ENCODE measurements at regions not wholly inside any gene's neighbourhood (a gene's known extent, or its start where the extent isn't known, plus 50 kb on each side); places are given as distances from the start of the nearest gene placed in this dataset.

DNA sequence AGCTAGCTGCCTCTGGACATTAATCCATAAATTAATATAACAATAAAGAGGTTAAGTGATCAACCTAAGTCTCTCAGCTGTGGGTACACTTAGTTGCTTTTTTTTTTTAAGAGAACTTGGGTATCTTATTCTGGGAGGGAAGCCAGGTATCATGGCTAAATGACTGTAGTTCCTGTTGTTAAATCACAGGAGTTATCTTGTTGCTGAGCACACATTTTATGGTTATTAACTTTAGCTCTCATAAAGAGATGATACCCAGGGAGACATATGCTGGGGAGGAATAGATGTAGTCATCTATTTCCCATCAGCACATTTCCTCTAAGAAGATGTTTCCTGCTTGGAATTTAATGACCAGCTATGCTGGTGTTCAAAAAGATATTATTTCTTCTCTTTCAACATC lies 227.8 kb downstream of the PTGER3 start:
- no peak overlapping the region for H3K14ac ChIP-seq (ENCODE audit: insufficient read depth, low read length)
- no peaks in the 10 kb centered on the region for H3K23me2 ChIP-seq (ENCODE audit: insufficient read length, low read depth, low read length, poor library complexity, severe bottlenecking)
- H2BK5ac ChIP-seq (ENCODE audit: insufficient read length, low read length) = no peak overlapping the region
- no peak overlapping the region for H2BK120ac ChIP-seq (ENCODE audit: low read depth, low read length, poor library complexity, severe bottlenecking)
- H3K27ac ChIP-seq (ENCODE audit: insufficient read length, low read depth, low read length) = no peak overlapping the region
- H3K18ac ChIP-seq (ENCODE audit: insufficient read length, low read depth, low read length) = no peak overlapping the region
- no peak overlapping the region for H4K5ac ChIP-seq (ENCODE audit: insufficient read length, low read depth, low read length)
- no peaks in the 10 kb centered on the region for H3K79me1 ChIP-seq (ENCODE audit: insufficient read depth, low read depth, low read length, poor library complexity, severe bottlenecking)
- Mint-ChIP-seq H3K4me1 (no peaks in the 10 kb centered on the region), H3K36me3 (ENCODE audit: insufficient read depth in 1 of 3, low read depth in 3 of 3) (no peaks in the 10 kb centered on the region; a peak in 1 of 7 replicates), H3K27me3 (ENCODE audit: low read depth) (no peaks in the 10 kb centered on the region), H3K9me3 (no peaks in the 10 kb centered on the region), H3K27ac (no peak overlapping the region), H3K4me3 (no peak overlapping the region)
- H2BK20ac ChIP-seq (ENCODE audit: low read depth, low read length, poor library complexity, severe bottlenecking) = no peak overlapping the region
- H3K56ac ChIP-seq (ENCODE audit: insufficient read length, low read depth, low read length) = no peak overlapping the region
- H4K91ac ChIP-seq (ENCODE audit: insufficient read length, low read depth, low read length) = no peak overlapping the region
- no peak for DNase-seq
- H4K8ac ChIP-seq (replicated peaks; ENCODE audit: insufficient read length, low read depth, low read length) = no peak overlapping the region
- no peak overlapping the region for H3K23ac ChIP-seq (ENCODE audit: insufficient read length, low read depth, low read length)
- no peak overlapping the region for H3K9ac ChIP-seq (ENCODE audit: extremely low read depth, insufficient read length, low read length)
- H2BK12ac ChIP-seq (ENCODE audit: insufficient read length, low read depth, low read length) = no peak overlapping the region
- no peaks in the 10 kb centered on the region for H3K4me1 ChIP-seq (ENCODE audit: insufficient read depth, low read length)
- H3K79me2 ChIP-seq (ENCODE audit: insufficient read depth, low read length) = no peaks in the 10 kb centered on the region
- no peak for TF ChIP-seq CTCF (conservative IDR thresholded peaks at IDR 0.05)
- no peak overlapping the region for H3K4ac ChIP-seq (ENCODE audit: low read depth, low read length)
- H2BK15ac ChIP-seq (ENCODE audit: low read depth, low read length) = no peak overlapping the region
- no peaks in the 10 kb centered on the region for H3K9me3 ChIP-seq (ENCODE audit: control insufficient read depth, low read depth, low read length)
- no peak overlapping the region for H2AFZ ChIP-seq (ENCODE audit: low read length)
- H3T11ph ChIP-seq (ENCODE audit: low read length) = no peak overlapping the region
- H2AK5ac ChIP-seq (ENCODE audit: insufficient read length, low read length) = no peak overlapping the region
- H4K20me1 ChIP-seq (ENCODE audit: control insufficient read depth, insufficient read depth, insufficient read length) = no peaks in the 10 kb centered on the region
- no peaks in the 10 kb centered on the region for H3K27me3 ChIP-seq (ENCODE audit: insufficient read depth, low read length)
- no peak overlapping the region for H3K4me2 ChIP-seq (ENCODE audit: insufficient read depth, insufficient read length, low read length)

Measured in H9 (cell line).